ENCODE measurements at regions not wholly inside any gene's neighbourhood (a gene's known extent, or its start where the extent isn't known, plus 50 kb on each side); places are given as distances from the start of the nearest gene placed in this dataset.

GRCh38 chr10:124267231-124267885, 151.4 kb downstream of the OAT start:
- no peaks in the 10 kb centered on the region for H3K27me3 ChIP-seq (ENCODE audit: control insufficient read depth, insufficient read depth, low read length)
- no peak overlapping the region for H3K27ac ChIP-seq (ENCODE audit: insufficient read depth, low read length, poor library complexity, severe bottlenecking)
- ATAC-seq (ENCODE audit: low read depth in 2 of 2) (no peak), DNase-seq (no peak)
- Mint-ChIP-seq H3K27me3 (peaks cover 5% of the 10 kb centered on the region), H3K27ac (no peak overlapping the region), H3K4me3 (no peak overlapping the region), H3K36me3 (no peaks in the 10 kb centered on the region), H3K9me3 (peaks cover 0 to 11% (median 3%) of the 10 kb centered on the region in 7 donors), H3K4me1 (no peaks in the 10 kb centered on the region)
- no peaks in the 10 kb centered on the region for H3K4me1 ChIP-seq (ENCODE audit: control insufficient read depth, insufficient read depth, low read length, poor library complexity, severe bottlenecking)
- no peak overlapping the region for H3K4me3 ChIP-seq (ENCODE audit: low read depth, low read length)
- H3K9me3 ChIP-seq (ENCODE audit: control insufficient read depth in 2 of 2, low read length in 2 of 2) = peaks cover 3 to 6% of the 10 kb centered on the region in 2 experiments
- no peaks in the 10 kb centered on the region for H3K36me3 ChIP-seq (ENCODE audit: control insufficient read depth, insufficient read depth, low read length)

- DNase-seq (no peak), ATAC-seq (ENCODE audit: low read depth in 2 of 2) (no peak)
- H3K27ac ChIP-seq (ENCODE audit: insufficient read depth, low read length, poor library complexity, severe bottlenecking) = no peak overlapping the region
- H3K4me3 ChIP-seq (ENCODE audit: low read depth, low read length) = no peak overlapping the region
- Mint-ChIP-seq H3K36me3 (no peaks in the 10 kb centered on the region), H3K27ac (no peak overlapping the region), H3K27me3 (peaks cover 5% of the 10 kb centered on the region), H3K4me3 (no peak overlapping the region), H3K4me1 (no peaks in the 10 kb centered on the region), H3K9me3 (peaks cover 0 to 4% (median 2%) of the 10 kb centered on the region in 7 donors)
- H3K27me3 ChIP-seq (ENCODE audit: control insufficient read depth, insufficient read depth, low read length) = no peaks in the 10 kb centered on the region
- H3K9me3 ChIP-seq (ENCODE audit: control insufficient read depth in 2 of 2, low read length in 2 of 2) = peaks cover 0 to 1% of the 10 kb centered on the region in 2 experiments
- no peaks in the 10 kb centered on the region for H3K36me3 ChIP-seq (ENCODE audit: control insufficient read depth, insufficient read depth, low read length)
- no peaks in the 10 kb centered on the region for H3K4me1 ChIP-seq (ENCODE audit: control insufficient read depth, insufficient read depth, low read length, poor library complexity, severe bottlenecking)
These were observed 152.1 kb downstream of the OAT start for GRCh38 chr10:124266468-124267230.

GRCh38 chr10:124265776-124266467, 152.8 kb downstream of the OAT start:
- H3K4me3 ChIP-seq (ENCODE audit: low read depth, low read length) = no peak overlapping the region
- H3K27ac Mint-ChIP-seq = no peak overlapping the region
- no peak overlapping the region for H3K4me3 Mint-ChIP-seq
- no peaks in the 10 kb centered on the region for H3K4me1 Mint-ChIP-seq
- DNase-seq (no peak), ATAC-seq (ENCODE audit: low read depth in 2 of 2) (no peak)
- no peaks in the 10 kb centered on the region for H3K36me3 Mint-ChIP-seq
- H3K9me3 Mint-ChIP-seq = peaks cover 0 to 3% (median 0%) of the 10 kb centered on the region in 7 donors
- peaks cover 5% of the 10 kb centered on the region for H3K27me3 Mint-ChIP-seq
- H3K4me1 ChIP-seq (ENCODE audit: control insufficient read depth, insufficient read depth, low read length, poor library complexity, severe bottlenecking) = no peaks in the 10 kb centered on the region
- H3K27ac ChIP-seq (ENCODE audit: insufficient read depth, low read length, poor library complexity, severe bottlenecking) = no peak overlapping the region
- H3K9me3 ChIP-seq (ENCODE audit: control insufficient read depth in 2 of 2, low read length in 2 of 2) = no peaks in the 10 kb centered on the region
- H3K27me3 ChIP-seq (ENCODE audit: control insufficient read depth, insufficient read depth, low read length) = no peaks in the 10 kb centered on the region
- H3K36me3 ChIP-seq (ENCODE audit: control insufficient read depth, insufficient read depth, low read length) = no peaks in the 10 kb centered on the region

- H3K9me3 Mint-ChIP-seq = peaks cover 0 to 3% (median 0%) of the 10 kb centered on the region in 7 donors
- Histone ChIP-seq H3K4me1 (ENCODE audit: control insufficient read depth, insufficient read depth, low read length, poor library complexity, severe bottlenecking) (no peaks in the 10 kb centered on the region), H3K27me3 (ENCODE audit: control insufficient read depth, insufficient read depth, low read length) (no peaks in the 10 kb centered on the region), H3K27ac (ENCODE audit: insufficient read depth, low read length, poor library complexity, severe bottlenecking) (no peak overlapping the region), H3K4me3 (ENCODE audit: low read depth, low read length) (no peak overlapping the region), H3K36me3 (ENCODE audit: control insufficient read depth, insufficient read depth, low read length) (no peaks in the 10 kb centered on the region), H3K9me3 (ENCODE audit: control insufficient read depth in 2 of 2, low read length in 2 of 2) (no peaks in the 10 kb centered on the region)
- H3K4me1 Mint-ChIP-seq = no peaks in the 10 kb centered on the region
- no peaks in the 10 kb centered on the region for H3K36me3 Mint-ChIP-seq
- no peak for DNase-seq
- peaks cover 5% of the 10 kb centered on the region for H3K27me3 Mint-ChIP-seq
- no peak overlapping the region for H3K27ac Mint-ChIP-seq
- H3K4me3 Mint-ChIP-seq = no peak overlapping the region
- ATAC-seq (ENCODE audit: low read depth in 2 of 2) = no peak
These were observed 153.4 kb downstream of the OAT start for GRCh38 chr10:124265391-124265745.

- no peak for ATAC-seq (ENCODE audit: low read depth in 2 of 2)
- no peak overlapping the region for H3K27ac Mint-ChIP-seq
- no peak for DNase-seq
- H3K27me3 Mint-ChIP-seq = peaks cover 5% of the 10 kb centered on the region
- peaks cover 0 to 4% (median 0%) of the 10 kb centered on the region in 7 donors for H3K9me3 Mint-ChIP-seq
- Histone ChIP-seq H3K4me3 (ENCODE audit: low read depth, low read length) (no peak overlapping the region), H3K27ac (ENCODE audit: insufficient read depth, low read length, poor library complexity, severe bottlenecking) (no peak overlapping the region), H3K27me3 (ENCODE audit: control insufficient read depth, insufficient read depth, low read length) (no peaks in the 10 kb centered on the region), H3K9me3 (ENCODE audit: control insufficient read depth in 2 of 2, low read length in 2 of 2) (no peaks in the 10 kb centered on the region), H3K36me3 (ENCODE audit: control insufficient read depth, insufficient read depth, low read length) (no peaks in the 10 kb centered on the region), H3K4me1 (ENCODE audit: control insufficient read depth, insufficient read depth, low read length, poor library complexity, severe bottlenecking) (no peaks in the 10 kb centered on the region)
- H3K4me1 Mint-ChIP-seq = no peaks in the 10 kb centered on the region
- H3K36me3 Mint-ChIP-seq = no peaks in the 10 kb centered on the region
- no peak overlapping the region for H3K4me3 Mint-ChIP-seq
These were observed 153.9 kb downstream of the OAT start for GRCh38 chr10:124264711-124265390.

- Mint-ChIP-seq H3K27me3 (peaks cover 5% of the 10 kb centered on the region), H3K9me3 (peaks cover 0 to 4% (median 0%) of the 10 kb centered on the region in 7 donors)
These were observed 154.5 kb downstream of the OAT start for GRCh38 chr10:124264271-124264670.

GRCh38 chr10:124263726-124264125, 155.0 kb downstream of the OAT start:
- peaks cover 0 to 3% (median 0%) of the 10 kb centered on the region in 7 donors for H3K9me3 Mint-ChIP-seq
- H3K27ac Mint-ChIP-seq = no peak overlapping the region
- no peaks in the 10 kb centered on the region for H3K4me1 Mint-ChIP-seq
- no peaks in the 10 kb centered on the region for H3K36me3 Mint-ChIP-seq
- no peaks in the 10 kb centered on the region for H3K4me1 ChIP-seq (ENCODE audit: control insufficient read depth, insufficient read depth, low read length, poor library complexity, severe bottlenecking)
- no peaks in the 10 kb centered on the region for H3K36me3 ChIP-seq (ENCODE audit: control insufficient read depth, insufficient read depth, low read length)
- no peak overlapping the region for H3K4me3 ChIP-seq (ENCODE audit: low read depth, low read length)
- H3K27ac ChIP-seq (ENCODE audit: insufficient read depth, low read length, poor library complexity, severe bottlenecking) = no peak overlapping the region
- H3K27me3 Mint-ChIP-seq = peaks cover 5% of the 10 kb centered on the region
- DNase-seq (no peak), ATAC-seq (ENCODE audit: low read depth in 2 of 2) (no peak)
- no peaks in the 10 kb centered on the region for H3K27me3 ChIP-seq (ENCODE audit: control insufficient read depth, insufficient read depth, low read length)
- no peaks in the 10 kb centered on the region for H3K9me3 ChIP-seq (ENCODE audit: control insufficient read depth in 2 of 2, low read length in 2 of 2)
- no peak overlapping the region for H3K4me3 Mint-ChIP-seq

More at GRCh38 chr10:124264271-124264670, 154.5 kb downstream of the OAT start:
- H3K36me3 Mint-ChIP-seq = no peaks in the 10 kb centered on the region
- Histone ChIP-seq H3K4me1 (ENCODE audit: control insufficient read depth, insufficient read depth, low read length, poor library complexity, severe bottlenecking) (no peaks in the 10 kb centered on the region), H3K27ac (ENCODE audit: insufficient read depth, low read length, poor library complexity, severe bottlenecking) (no peak overlapping the region), H3K4me3 (ENCODE audit: low read depth, low read length) (no peak overlapping the region), H3K27me3 (ENCODE audit: control insufficient read depth, insufficient read depth, low read length) (no peaks in the 10 kb centered on the region), H3K9me3 (ENCODE audit: control insufficient read depth in 2 of 2, low read length in 2 of 2) (no peaks in the 10 kb centered on the region), H3K36me3 (ENCODE audit: control insufficient read depth, insufficient read depth, low read length) (no peaks in the 10 kb centered on the region)
- no peaks in the 10 kb centered on the region for H3K4me1 Mint-ChIP-seq
- DNase-seq (no peak), ATAC-seq (ENCODE audit: low read depth in 2 of 2) (no peak)
- no peak overlapping the region for H3K4me3 Mint-ChIP-seq
- no peak overlapping the region for H3K27ac Mint-ChIP-seq

All from CD4-positive, CD25-positive, alpha-beta regulatory T cell (primary cell).